ENCODE measurements at regions not wholly inside any gene's neighbourhood (a gene's known extent, or its start where the extent isn't known, plus 50 kb on each side); places are given as distances from the start of the nearest gene placed in this dataset.

DNA sequence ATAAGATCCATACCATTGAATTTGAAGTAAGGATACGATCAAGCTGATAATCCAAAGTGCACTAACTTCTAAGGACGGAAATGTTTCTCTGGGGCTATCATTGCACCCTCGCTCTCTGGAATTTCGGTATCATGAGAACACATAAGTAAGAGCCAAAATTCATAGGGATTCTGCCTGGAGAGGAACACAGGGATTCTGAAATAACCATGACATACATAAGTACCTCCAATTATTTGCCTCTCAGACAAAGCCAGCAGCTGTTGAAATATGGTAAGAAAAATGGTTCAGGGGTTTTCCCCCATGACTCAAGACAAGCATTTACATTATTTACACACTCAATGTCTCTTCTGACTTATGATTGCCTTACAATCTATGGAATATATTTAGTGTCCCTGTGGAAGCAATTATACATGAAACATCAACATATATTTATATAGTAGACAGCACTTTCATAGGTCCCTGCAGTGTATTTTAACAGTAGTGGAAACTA, 1123.6 kb upstream of the SEL1L start:
- Histone ChIP-seq H4K20me1 (ENCODE audit: insufficient read depth, low read length) (no peaks in the 10 kb centered on the region), H3K27ac (ENCODE audit: low read depth in 1 of 2, low read length in 2 of 2) (no peak overlapping the region), H3K4me3 (replicated peaks in 1 of 3; ENCODE audit: low read depth in 2 of 3, low read length in 3 of 3) (no peak overlapping the region), H3K9ac (ENCODE audit: insufficient read depth, low read length, poor library complexity, severe bottlenecking) (no peak overlapping the region), H3K4me1 (ENCODE audit: control insufficient read depth in 1 of 2, insufficient read depth in 2 of 2, low read length in 2 of 2) (no peaks in the 10 kb centered on the region), H3K9me3 (replicated peaks in 1 of 2; ENCODE audit: control insufficient read depth in 1 of 2, insufficient read depth in 1 of 2, low read length in 2 of 2) (no peaks in the 10 kb centered on the region), H2AFZ (ENCODE audit: insufficient read depth, low read depth, low read length, poor library complexity, severe bottlenecking) (no peak overlapping the region), H3K27me3 (ENCODE audit: control insufficient read depth in 2 of 2, insufficient read depth in 2 of 2, low read length in 2 of 2) (no peaks in the 10 kb centered on the region), H3K36me3 (replicated peaks in 1 of 2; ENCODE audit: control insufficient read depth in 1 of 2, insufficient read depth in 2 of 2, low read length in 2 of 2) (no peaks in the 10 kb centered on the region), H3K79me2 (ENCODE audit: insufficient read depth, low read length) (no peaks in the 10 kb centered on the region), H3K4me2 (replicated peaks; ENCODE audit: extremely low read depth, low read length, poor library complexity, severe bottlenecking) (no peak overlapping the region)
- intact Hi-C loops (cut with micrococcal nuclease): no loop called here
- Mint-ChIP-seq H3K4me3 (no peak overlapping the region), H3K9me3 (peaks cover 0 to 1% (median 0%) of the 10 kb centered on the region in 7 donors), H3K27me3 (ENCODE audit: low read depth in 3 of 3) (no peaks in the 10 kb centered on the region), H3K27ac (no peak overlapping the region), H3K4me1 (no peaks in the 10 kb centered on the region), H3K36me3 (no peaks in the 10 kb centered on the region)
- DNase-seq: no peak
- TF ChIP-seq CTCF (IDR thresholded peaks at IDR 0.05): no peak
- WGBS (ENCODE audit: insufficient coverage): no CpG with 5 or more reads among the region's 4 CpGs

- no peak for TF ChIP-seq CTCF (IDR thresholded peaks at IDR 0.05)
- Histone ChIP-seq H3K36me3 (replicated peaks in 1 of 2; ENCODE audit: control insufficient read depth in 1 of 2, insufficient read depth in 2 of 2, low read length in 2 of 2) (no peaks in the 10 kb centered on the region), H3K4me2 (replicated peaks; ENCODE audit: extremely low read depth, low read length, poor library complexity, severe bottlenecking) (no peak overlapping the region), H3K79me2 (ENCODE audit: insufficient read depth, low read length) (no peaks in the 10 kb centered on the region), H3K27ac (ENCODE audit: low read depth in 1 of 2, low read length in 2 of 2) (no peak overlapping the region), H3K4me3 (replicated peaks in 1 of 3; ENCODE audit: low read depth in 2 of 3, low read length in 3 of 3) (no peak overlapping the region), H4K20me1 (ENCODE audit: insufficient read depth, low read length) (no peaks in the 10 kb centered on the region), H3K9ac (ENCODE audit: insufficient read depth, low read length, poor library complexity, severe bottlenecking) (no peak overlapping the region), H3K4me1 (ENCODE audit: control insufficient read depth in 1 of 2, insufficient read depth in 2 of 2, low read length in 2 of 2) (no peaks in the 10 kb centered on the region), H3K9me3 (replicated peaks in 1 of 2; ENCODE audit: control insufficient read depth in 1 of 2, insufficient read depth in 1 of 2, low read length in 2 of 2) (no peaks in the 10 kb centered on the region), H3K27me3 (ENCODE audit: control insufficient read depth in 2 of 2, insufficient read depth in 2 of 2, low read length in 2 of 2) (no peaks in the 10 kb centered on the region), H2AFZ (ENCODE audit: insufficient read depth, low read depth, low read length, poor library complexity, severe bottlenecking) (no peak overlapping the region)
- no peak overlapping the region for H3K27ac Mint-ChIP-seq
- no peaks in the 10 kb centered on the region for H3K4me1 Mint-ChIP-seq
- no peaks in the 10 kb centered on the region for H3K36me3 Mint-ChIP-seq
- intact Hi-C loops (cut with micrococcal nuclease): no loop called here
- H3K4me3 Mint-ChIP-seq: no peak overlapping the region
- H3K27me3 Mint-ChIP-seq (ENCODE audit: low read depth in 3 of 3): no peaks in the 10 kb centered on the region
- no peak for DNase-seq
- H3K9me3 Mint-ChIP-seq: peaks cover 0 to 4% (median 0%) of the 10 kb centered on the region in 7 donors
- WGBS (ENCODE audit: insufficient coverage): no CpG with 5 or more reads among the region's 2 CpGs
These were observed 1127.6 kb upstream of the SEL1L start for GRCh38 chr14:82661258-82661657.

Measured in CD14-positive monocyte (primary cell).